ENCODE measurements at regions not wholly inside any gene's neighbourhood (a gene's known extent, or its start where the extent isn't known, plus 50 kb on each side); places are given as distances from the start of the nearest gene placed in this dataset.

DNA sequence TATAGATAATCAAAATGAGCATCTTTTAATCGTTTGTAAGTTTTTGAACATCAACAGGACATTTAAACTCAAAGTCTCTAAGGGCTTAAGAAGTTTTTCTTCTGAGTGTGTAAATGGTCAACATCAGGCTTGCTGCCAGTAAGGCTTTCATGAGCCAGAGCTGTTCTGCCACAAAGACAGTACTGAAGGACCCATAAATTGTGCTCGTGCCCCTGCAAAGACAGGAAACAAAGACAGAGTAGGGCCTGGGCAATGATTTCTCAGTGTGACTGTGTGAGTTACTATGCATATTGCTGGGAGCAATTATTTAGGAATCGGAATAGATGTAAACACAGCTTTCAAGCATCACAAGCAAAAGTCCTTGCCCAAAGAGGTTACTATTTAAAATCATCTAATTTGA is 300.0 kb downstream of the IDS start:
- Histone ChIP-seq H2AFZ (ENCODE audit: insufficient read depth, low read depth, low read length, poor library complexity, severe bottlenecking) (no peak overlapping the region), H3K9me3 (ENCODE audit: control extremely low read depth in 1 of 3, control insufficient read depth in 2 of 3, insufficient read depth in 1 of 3, low read length in 2 of 3) (no peaks in the 10 kb centered on the region), H3K4me2 (replicated peaks; ENCODE audit: low read depth, low read length, poor library complexity, severe bottlenecking) (no peak overlapping the region), H3K36me3 (replicated peaks in 1 of 2; ENCODE audit: control extremely low read depth in 1 of 2, control insufficient read depth in 1 of 2, extremely low read depth in 1 of 2, insufficient read depth in 2 of 2, low read length in 1 of 2) (no peaks in the 10 kb centered on the region), H3K27ac (ENCODE audit: low read length in 2 of 2) (no peak overlapping the region), H3K4me3 (ENCODE audit: control extremely low read depth in 1 of 5, extremely low read depth in 1 of 5, insufficient read depth in 1 of 5, low read depth in 2 of 5, low read length in 4 of 5) (no peak overlapping the region), H3K79me2 (ENCODE audit: control insufficient read depth, insufficient read depth, low read length) (no peaks in the 10 kb centered on the region), H3K4me1 (ENCODE audit: control insufficient read depth in 2 of 2, insufficient read depth in 2 of 2, low read length in 2 of 2) (no peaks in the 10 kb centered on the region), H3K27me3 (replicated peaks in 1 of 4; ENCODE audit: control extremely low read depth in 1 of 4, control insufficient read depth in 3 of 4, insufficient read depth in 4 of 4, low read length in 3 of 4) (no peaks in the 10 kb centered on the region), H3K9ac (ENCODE audit: low read length) (no peak overlapping the region), H4K20me1 (ENCODE audit: control insufficient read depth, insufficient read depth, low read length, poor library complexity, severe bottlenecking) (no peaks in the 10 kb centered on the region)
- no peak overlapping the region for H3K4me3 Mint-ChIP-seq
- no peaks in the 10 kb centered on the region for H3K9me3 Mint-ChIP-seq (ENCODE audit: insufficient read depth)
- no CpG with 5 or more reads among the region's 3 CpGs for WGBS (ENCODE audit: insufficient coverage)
- CTCF ChIA-PET, result no interaction called here
- TF ChIP-seq CTCF (IDR thresholded peaks at IDR 0.05) (no peak), EZH2 (IDR thresholded peaks at IDR 0.05; ENCODE audit: borderline replicate concordance, insufficient read depth, low read depth, low read length, poor library complexity, severe bottlenecking) (no peak)
- no peak for DNase-seq
- no peaks in the 10 kb centered on the region for H3K27me3 Mint-ChIP-seq
- intact Hi-C loops (cut with micrococcal nuclease), result no loop called here
- POLR2A ChIA-PET, result no interaction called here
- no peak for ATAC-seq (ENCODE audit: low read depth)
- no peaks in the 10 kb centered on the region for H3K4me1 Mint-ChIP-seq
- no peak overlapping the region for H3K27ac Mint-ChIP-seq

DNA sequence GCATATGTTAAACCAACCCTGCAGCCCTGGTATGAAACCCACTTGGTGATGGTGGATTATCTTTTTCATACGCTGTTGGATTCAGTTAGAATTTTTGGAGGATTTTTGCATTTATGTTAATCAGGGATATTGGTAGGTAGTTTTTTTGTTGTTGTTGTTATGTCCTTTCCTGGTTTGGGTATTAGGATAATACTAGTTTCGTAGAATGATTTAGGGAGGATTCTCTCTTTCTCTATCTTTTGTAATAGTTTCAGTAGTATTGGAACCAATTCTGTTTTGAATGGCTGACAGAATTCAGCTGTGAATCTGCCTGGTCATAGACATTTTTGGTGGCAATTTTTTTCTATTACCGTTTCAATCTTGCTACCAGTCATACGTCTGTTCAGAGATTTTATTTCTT is 305.4 kb downstream of the IDS start:
- H3K4me3 ChIP-seq (ENCODE audit: control extremely low read depth in 1 of 5, extremely low read depth in 1 of 5, insufficient read depth in 1 of 5, low read depth in 2 of 5, low read length in 4 of 5), result no peak overlapping the region
- CTCF ChIA-PET, result no interaction called here
- H3K9ac ChIP-seq (ENCODE audit: low read length), result no peak overlapping the region
- no peak overlapping the region for H3K27ac ChIP-seq (ENCODE audit: low read length in 2 of 2)
- H2AFZ ChIP-seq (ENCODE audit: insufficient read depth, low read depth, low read length, poor library complexity, severe bottlenecking), result no peak overlapping the region
- Mint-ChIP-seq H3K4me1 (no peaks in the 10 kb centered on the region), H3K27ac (no peak overlapping the region), H3K4me3 (no peak overlapping the region), H3K27me3 (no peaks in the 10 kb centered on the region), H3K9me3 (ENCODE audit: insufficient read depth) (peaks cover 2% of the 10 kb centered on the region)
- H3K79me2 ChIP-seq (ENCODE audit: control insufficient read depth, insufficient read depth, low read length), result no peaks in the 10 kb centered on the region
- H3K27me3 ChIP-seq (replicated peaks in 1 of 4; ENCODE audit: control extremely low read depth in 1 of 4, control insufficient read depth in 3 of 4, insufficient read depth in 4 of 4, low read length in 3 of 4), result no peaks in the 10 kb centered on the region
- TF ChIP-seq EZH2 (IDR thresholded peaks at IDR 0.05; ENCODE audit: borderline replicate concordance, insufficient read depth, low read depth, low read length, poor library complexity, severe bottlenecking), result no peak
- no peak for TF ChIP-seq CTCF (IDR thresholded peaks at IDR 0.05)
- H3K9me3 ChIP-seq (ENCODE audit: control extremely low read depth in 1 of 3, control insufficient read depth in 2 of 3, insufficient read depth in 1 of 3, low read length in 2 of 3), result no peaks in the 10 kb centered on the region
- ATAC-seq (ENCODE audit: low read depth) (no peak), DNase-seq (no peak)
- H4K20me1 ChIP-seq (ENCODE audit: control insufficient read depth, insufficient read depth, low read length, poor library complexity, severe bottlenecking), result no peaks in the 10 kb centered on the region
- no peaks in the 10 kb centered on the region for H3K36me3 ChIP-seq (replicated peaks in 1 of 2; ENCODE audit: control extremely low read depth in 1 of 2, control insufficient read depth in 1 of 2, extremely low read depth in 1 of 2, insufficient read depth in 2 of 2, low read length in 1 of 2)
- H3K4me1 ChIP-seq (ENCODE audit: control insufficient read depth in 2 of 2, insufficient read depth in 2 of 2, low read length in 2 of 2), result no peaks in the 10 kb centered on the region
- intact Hi-C loops (cut with micrococcal nuclease), result no loop called here
- POLR2A ChIA-PET, result no interaction called here
- no CpG with 5 or more reads among the region's 4 CpGs for WGBS (ENCODE audit: insufficient coverage)
- no peak overlapping the region for H3K4me2 ChIP-seq (replicated peaks; ENCODE audit: low read depth, low read length, poor library complexity, severe bottlenecking)
